MCF 10A (cell line): ENCODE measurements at regions not wholly inside any gene's neighbourhood (a gene's known extent, or its start where the extent isn't known, plus 50 kb on each side); places are given as distances from the start of the nearest gene placed in this dataset.
A peak's percentile ranks its signal among the peaks of the same experiment; 100 is the strongest.

ENCODE experiments used
- BruUV-seq: library from RNA; stranded (reverse); fragments of 400-500 nt; replicated peaks from 2 replicates; lab custom pipeline; 2021; lab: Mats Ljungman, UMichigan
- CTCF ChIA-PET: fragments of 300-600 bp; sonication (Branson Sonifier 250); formaldehyde crosslinking; extraction: SDS; loops from one replicate; lab custom pipeline; 2021; ENCODE audit warnings: antibody characterized with exemption, inconsistent platforms; lab: Yijun Ruan, JAX
- POLR2A ChIA-PET: fragments of 300-600, 350-650 bp; sonication (Branson Sonifier 250); formaldehyde crosslinking; extraction: SDS; loops from one replicate; lab custom pipeline; 2020; ENCODE audit warnings: antibody characterized with exemption, inconsistent platforms; lab: Yijun Ruan, JAX
- DNase-seq: peaks from one replicate; pipeline ENCODE4 v3.0.0-alpha.2; 2018; ENCODE audit not compliant: unreplicated experiment
- H3K27ac Mint-ChIP-seq: one replicate; pipeline ENCODE4 v1.8.0; 2022; ENCODE audit warnings: mild to moderate bottlenecking, low read depth, mixed read lengths; ENCODE audit not compliant: unreplicated experiment
- H3K27me3 Mint-ChIP-seq: one replicate; pipeline ENCODE4 v1.8.0; 2022; ENCODE audit warnings: mixed read lengths; ENCODE audit not compliant: insufficient read depth, unreplicated experiment
- H3K36me3 Mint-ChIP-seq: one replicate; pipeline ENCODE4 v1.8.0; 2022; ENCODE audit warnings: mild to moderate bottlenecking, moderate library complexity, mixed read lengths; ENCODE audit not compliant: insufficient read depth, unreplicated experiment
- H3K4me1 Mint-ChIP-seq: one replicate; pipeline ENCODE4 v1.8.0; 2022; ENCODE audit warnings: mixed read lengths; ENCODE audit not compliant: insufficient read depth, unreplicated experiment
- H3K4me3 Mint-ChIP-seq: one replicate; pipeline ENCODE4 v1.8.0; 2022; ENCODE audit warnings: mild to moderate bottlenecking, moderate library complexity, mixed read lengths; ENCODE audit not compliant: unreplicated experiment
- H3K9me3 Mint-ChIP-seq: one replicate; pipeline ENCODE4 v1.8.0; 2022; ENCODE audit warnings: mixed read lengths; ENCODE audit not compliant: unreplicated experiment
- CTCF ChIP-seq: fragments of 200-600 bp; IDR thresholded peaks from one replicate; pipeline ENCODE4 v1.8.0; 2022; ENCODE audit warnings: antibody characterized with exemption, mild to moderate bottlenecking; ENCODE audit not compliant: unreplicated experiment
- intact Hi-C: fragments of 100-400 bp; cut with micrococcal nuclease; formaldehyde crosslinking; loops from 2 replicates; pipeline ENCODE4 v1.14.1; 2022

GRCh38 chr4:11568511-11568910 is 139.8 kb upstream of the HS3ST1 start:
- no peaks in the 10 kb centered on the region for H3K4me1 Mint-ChIP-seq
- no peak overlapping the region for H3K27ac Mint-ChIP-seq
- H3K4me3 Mint-ChIP-seq, result no peak overlapping the region
- no peak for TF ChIP-seq CTCF
- peaks cover 9% of the 10 kb centered on the region for H3K9me3 Mint-ChIP-seq
- ChIA-PET POLR2A (interaction anchor here (0.5 kb wide), 1 partner anchor 91 kb away, joined by 3 read pairs; no protein-coding TSS in a partner anchor), CTCF (no interaction called here)
- intact Hi-C loops, result no loop called here
- DNase-seq, result no peak
- BruUV-seq, result no TSS peak
- no peaks in the 10 kb centered on the region for H3K36me3 Mint-ChIP-seq
- no peaks in the 10 kb centered on the region for H3K27me3 Mint-ChIP-seq

GRCh38 chr4:11566444-11567022 is 137.8 kb upstream of the HS3ST1 start:
- peaks cover 9% of the 10 kb centered on the region for H3K9me3 Mint-ChIP-seq
- H3K27me3 Mint-ChIP-seq, result no peaks in the 10 kb centered on the region
- peak; percentile 37 for DNase-seq
- no peak overlapping the region for H3K4me3 Mint-ChIP-seq
- no peaks in the 10 kb centered on the region for H3K36me3 Mint-ChIP-seq
- TF ChIP-seq CTCF, result no peak
- H3K27ac Mint-ChIP-seq, result no peak overlapping the region
- BruUV-seq, result no TSS peak
- no peaks in the 10 kb centered on the region for H3K4me1 Mint-ChIP-seq
- ChIA-PET POLR2A (no interaction called here), CTCF (no interaction called here)
- intact Hi-C loops, result no loop called here

GRCh38 chr4:11565899-11566298 is 137.2 kb upstream of the HS3ST1 start:
- ChIA-PET CTCF (interaction anchor here (0.6 kb wide), 1 partner anchor 575 kb away, joined by 3 read pairs; no protein-coding TSS in a partner anchor), POLR2A (no interaction called here)
- no peaks in the 10 kb centered on the region for H3K4me1 Mint-ChIP-seq
- H3K27ac Mint-ChIP-seq, result no peak overlapping the region
- no peaks in the 10 kb centered on the region for H3K36me3 Mint-ChIP-seq
- peaks cover 9% of the 10 kb centered on the region for H3K9me3 Mint-ChIP-seq
- no TSS peak for BruUV-seq
- no peaks in the 10 kb centered on the region for H3K27me3 Mint-ChIP-seq
- intact Hi-C loops, result no loop called here
- TF ChIP-seq CTCF, result no peak
- DNase-seq, result no peak
- H3K4me3 Mint-ChIP-seq, result no peak overlapping the region

GRCh38 chr4:11565213-11565612 is 136.5 kb upstream of the HS3ST1 start:
- Mint-ChIP-seq H3K27me3 (no peaks in the 10 kb centered on the region), H3K4me1 (no peaks in the 10 kb centered on the region), H3K27ac (no peak overlapping the region), H3K4me3 (no peak overlapping the region), H3K9me3 (peaks cover 9% of the 10 kb centered on the region), H3K36me3 (no peaks in the 10 kb centered on the region)
- POLR2A ChIA-PET, result interaction anchor here (0.6 kb wide), 1 partner anchor 60 kb away, joined by 3 read pairs; no protein-coding TSS in a partner anchor
- no peak for TF ChIP-seq CTCF
- CTCF ChIA-PET, result interaction anchor here (0.6 kb wide), 1 partner anchor 576 kb away, joined by 3 read pairs; no protein-coding TSS in a partner anchor
- no peak for DNase-seq
- intact Hi-C loops, result no loop called here
- BruUV-seq, result no TSS peak
